Liver (tissue), 8 donors: ENCODE measurements at regions not wholly inside any gene's neighbourhood (a gene's known extent, or its start where the extent isn't known, plus 50 kb on each side); places are given as distances from the start of the nearest gene placed in this dataset.

Experiments
- DNase-seq: peaks from one replicate; pipeline ENCODE4 v3.0.0-alpha.2; 2017; ENCODE audit warnings: low spot score
- H3K27ac ChIP-seq, 2 donors: one replicate each; pipeline ENCODE4 v1.7.0; 2013; ENCODE audit warnings: inconsistent platforms in 2 of 2, low read length in 2 of 2, control low read depth in 1 of 2, low read depth in 1 of 2, mild to moderate bottlenecking in 1 of 2
- H3K27me3 ChIP-seq, 4 donors: one replicate each; pipeline versions ENCODE4 v1.6.1 to v1.7.0; 2013; ENCODE audit warnings: low read length in 3 of 4, inconsistent platforms in 1 of 4, mild to moderate bottlenecking in 1 of 4, moderate library complexity in 1 of 4; ENCODE audit not compliant: control insufficient read depth in 4 of 4, insufficient read depth in 4 of 4
- H3K36me3 ChIP-seq, 4 donors: one replicate each; pipeline versions ENCODE4 v1.6.1 to v1.7.0; 2013; ENCODE audit warnings: low read length in 3 of 4, mild to moderate bottlenecking in 3 of 4, low read depth in 1 of 4, moderate library complexity in 1 of 4; ENCODE audit not compliant: control insufficient read depth in 4 of 4, insufficient read depth in 3 of 4
- H3K4me1 ChIP-seq, 4 donors: one replicate each; pipeline versions ENCODE4 v1.6.1 to v1.7.0; 2013; ENCODE audit warnings: low read length in 3 of 4, mild to moderate bottlenecking in 3 of 4, moderate library complexity in 1 of 4; ENCODE audit not compliant: control insufficient read depth in 4 of 4, insufficient read depth in 4 of 4
- H3K4me3 ChIP-seq, 3 donors: one replicate each; pipeline versions ENCODE4 v1.6.1 to v1.7.0; 2013; ENCODE audit warnings: low read length in 3 of 3, control low read depth in 1 of 3, low read depth in 1 of 3, mild to moderate bottlenecking in 1 of 3
- H3K9ac ChIP-seq, 2 donors: one replicate each; pipeline ENCODE4 v1.7.0; 2013; ENCODE audit warnings: low read length in 2 of 2, mild to moderate bottlenecking in 2 of 2, moderate library complexity in 2 of 2, control low read depth in 1 of 2, low read depth in 1 of 2
- H3K9me3 ChIP-seq, 4 donors: one replicate each; pipeline versions ENCODE4 v1.6.1 to v1.7.0; 2013; ENCODE audit warnings: low read length in 3 of 4; ENCODE audit not compliant: control insufficient read depth in 4 of 4
- FOXA1 ChIP-seq: IDR thresholded peaks from 2 replicates; pipeline ENCODE4 v1.6.1; 2016; ENCODE audit warnings: antibody characterized with exemption
- FOXA2 ChIP-seq: IDR thresholded peaks from 2 replicates; pipeline ENCODE4 v1.6.1; 2016; ENCODE audit warnings: antibody characterized with exemption
- GABPA ChIP-seq, 2 donors: IDR thresholded peaks in 1 of 2; conservative IDR thresholded peaks in 1 of 2; 2 replicates each; pipeline ENCODE4 v1.6.1; 2016; ENCODE audit warnings: antibody characterized with exemption in 2 of 2, mild to moderate bottlenecking in 1 of 2, moderate library complexity in 1 of 2
- HNF4A ChIP-seq, 2 donors: conservative IDR thresholded peaks; 2 replicates each; pipeline ENCODE4 v1.6.1; 2016; ENCODE audit warnings: antibody characterized with exemption in 2 of 2, mild to moderate bottlenecking in 2 of 2
- HNF4G ChIP-seq: IDR thresholded peaks from 2 replicates; pipeline ENCODE4 v1.6.1; 2016; ENCODE audit warnings: antibody characterized with exemption
- JUND ChIP-seq, 2 donors: IDR thresholded peaks; 2 replicates each; pipeline ENCODE4 v1.6.1; 2016; ENCODE audit warnings: antibody characterized with exemption in 2 of 2
- MAX ChIP-seq: IDR thresholded peaks from 2 replicates; pipeline ENCODE4 v1.6.1; 2016; ENCODE audit warnings: antibody characterized with exemption
- NR2F2 ChIP-seq: IDR thresholded peaks from 2 replicates; pipeline ENCODE4 v1.6.1; 2016; ENCODE audit warnings: antibody characterized with exemption
- RAD21 ChIP-seq, 2 donors: IDR thresholded peaks; 2 replicates each; pipeline ENCODE4 v1.6.1; 2016; ENCODE audit warnings: antibody characterized with exemption in 2 of 2, mild to moderate bottlenecking in 2 of 2
- REST ChIP-seq: IDR thresholded peaks from 2 replicates; pipeline ENCODE4 v1.6.1; 2016; ENCODE audit warnings: antibody characterized with exemption, mild to moderate bottlenecking
- RXRA ChIP-seq, 2 donors: IDR thresholded peaks; 2 replicates each; pipeline ENCODE4 v1.6.1; 2017 to 2018; ENCODE audit warnings: antibody characterized with exemption in 2 of 2, mild to moderate bottlenecking in 1 of 2
- SP1 ChIP-seq: IDR thresholded peaks from 2 replicates; pipeline ENCODE4 v1.6.1; 2018; ENCODE audit warnings: antibody characterized with exemption, mild to moderate bottlenecking
- TAF1 ChIP-seq: conservative IDR thresholded peaks from 2 replicates; pipeline ENCODE4 v1.6.1; 2016; ENCODE audit warnings: antibody characterized with exemption, mild to moderate bottlenecking
- YY1 ChIP-seq: IDR thresholded peaks from 2 replicates; pipeline ENCODE4 v1.6.1; 2016; ENCODE audit warnings: antibody characterized with exemption, mild to moderate bottlenecking
- ZBTB33 ChIP-seq: IDR thresholded peaks from 2 replicates; pipeline ENCODE4 v1.6.1; 2016; ENCODE audit warnings: antibody characterized with exemption
- WGBS: extraction: QIAGEN DNeasy Blood & Tissue Kit; methylation state at CpG from one replicate; pipeline ENCODE4 v1.1.7; 2013; 5-methylcytosine and 5-hydroxymethylcytosine counted together
- TF ChIP-seq, protein P1 (sequence below): fragments of 150-350 bp; IDR thresholded peaks from 2 replicates; pipeline ENCODE4 v1.5.1; 2017; ENCODE audit warnings: improper control_type of control experiment, low read depth, low read length; ENCODE audit not compliant: missing input control
- TF ChIP-seq, protein P2 (sequence below): IDR thresholded peaks from 2 replicates; pipeline ENCODE4 v1.6.1; 2016; ENCODE audit warnings: antibody characterized with exemption
- donor health status: healthy.
- donor health status: healthy.
- donor health status: healthy.
- donor health status: healthy.
- donor health status: healthy.

DNA sequence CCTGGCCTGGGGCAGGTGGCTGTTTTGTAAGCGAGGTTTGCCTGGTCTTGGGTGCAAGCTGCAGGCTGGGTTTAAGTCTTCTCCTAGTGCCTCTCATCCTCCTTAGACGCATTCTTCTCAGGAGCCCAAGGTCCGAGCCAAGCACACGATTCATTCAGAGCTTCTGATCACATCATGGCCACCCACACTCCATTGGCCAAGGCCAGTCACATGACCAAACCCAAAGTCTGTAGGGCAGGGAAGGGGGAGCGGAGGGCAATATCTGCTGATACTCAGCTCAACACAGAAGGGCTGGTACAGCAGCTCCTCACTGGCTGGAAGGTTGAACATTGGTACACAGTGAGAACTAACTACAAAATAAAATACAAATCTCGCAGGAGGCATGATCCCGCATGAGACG, 177.2 kb upstream of the AFDN start:
- no peak for DNase-seq
- Histone ChIP-seq H3K4me3 (no peak overlapping the region), H3K36me3 (no peaks in the 10 kb centered on the region), H3K27ac (peak overlapping the region in 1 of 2 donors; percentile 64), H3K4me1 (peaks cover 10 to 18% (median 14%) of the 10 kb centered on the region in 4 donors), H3K9ac (no peak overlapping the region), H3K27me3 (no peaks in the 10 kb centered on the region), H3K9me3 (no peaks in the 10 kb centered on the region)
- TF ChIP-seq, protein P1, sequence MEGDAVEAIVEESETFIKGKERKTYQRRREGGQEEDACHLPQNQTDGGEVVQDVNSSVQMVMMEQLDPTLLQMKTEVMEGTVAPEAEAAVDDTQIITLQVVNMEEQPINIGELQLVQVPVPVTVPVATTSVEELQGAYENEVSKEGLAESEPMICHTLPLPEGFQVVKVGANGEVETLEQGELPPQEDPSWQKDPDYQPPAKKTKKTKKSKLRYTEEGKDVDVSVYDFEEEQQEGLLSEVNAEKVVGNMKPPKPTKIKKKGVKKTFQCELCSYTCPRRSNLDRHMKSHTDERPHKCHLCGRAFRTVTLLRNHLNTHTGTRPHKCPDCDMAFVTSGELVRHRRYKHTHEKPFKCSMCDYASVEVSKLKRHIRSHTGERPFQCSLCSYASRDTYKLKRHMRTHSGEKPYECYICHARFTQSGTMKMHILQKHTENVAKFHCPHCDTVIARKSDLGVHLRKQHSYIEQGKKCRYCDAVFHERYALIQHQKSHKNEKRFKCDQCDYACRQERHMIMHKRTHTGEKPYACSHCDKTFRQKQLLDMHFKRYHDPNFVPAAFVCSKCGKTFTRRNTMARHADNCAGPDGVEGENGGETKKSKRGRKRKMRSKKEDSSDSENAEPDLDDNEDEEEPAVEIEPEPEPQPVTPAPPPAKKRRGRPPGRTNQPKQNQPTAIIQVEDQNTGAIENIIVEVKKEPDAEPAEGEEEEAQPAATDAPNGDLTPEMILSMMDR: no peak
- TF ChIP-seq FOXA1 (no peak), TAF1 (no peak), GABPA (IDR thresholded peaks at IDR 0.05 in 1 of 2, conservative IDR thresholded peaks at IDR 0.05 in 1 of 2) (no peak), YY1 (no peak), HNF4G (no peak), SP1 (no peak), FOXA2 (no peak), MAX (no peak), RXRA (IDR thresholded peaks at IDR 0.05) (no peak), RAD21 (IDR thresholded peaks at IDR 0.05) (no peak), HNF4A (conservative IDR thresholded peaks at IDR 0.05) (no peak), JUND (IDR thresholded peaks at IDR 0.05) (no peak), NR2F2 (no peak), ZBTB33 (no peak)
- TF ChIP-seq, protein P2, sequence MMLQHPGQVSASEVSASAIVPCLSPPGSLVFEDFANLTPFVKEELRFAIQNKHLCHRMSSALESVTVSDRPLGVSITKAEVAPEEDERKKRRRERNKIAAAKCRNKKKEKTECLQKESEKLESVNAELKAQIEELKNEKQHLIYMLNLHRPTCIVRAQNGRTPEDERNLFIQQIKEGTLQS: no peak
- 98% methylated on average over 8 of the region's 8 CpGs for WGBS

- no peak for DNase-seq
- no peaks in the 10 kb centered on the region for H3K9me3 ChIP-seq
- no peaks in the 10 kb centered on the region for H3K36me3 ChIP-seq
- no peaks in the 10 kb centered on the region for H3K27me3 ChIP-seq
- H3K9ac ChIP-seq: no peak overlapping the region
- no peak overlapping the region for H3K27ac ChIP-seq
- no peak overlapping the region for H3K4me3 ChIP-seq
- peaks cover 10 to 18% (median 14%) of the 10 kb centered on the region in 4 donors for H3K4me1 ChIP-seq
- no peak for TF ChIP-seq TAF1
- TF ChIP-seq JUND (IDR thresholded peaks at IDR 0.05): no peak
- TF ChIP-seq RAD21 (IDR thresholded peaks at IDR 0.05): no peak
- TF ChIP-seq FOXA2: no peak
- no peak for TF ChIP-seq SP1
- TF ChIP-seq GABPA (IDR thresholded peaks at IDR 0.05 in 1 of 2, conservative IDR thresholded peaks at IDR 0.05 in 1 of 2): no peak
- no peak for TF ChIP-seq REST
- WGBS: 88% methylated on average over 12 of the region's 12 CpGs
Measured at GRCh38 chr6:167650730-167651317, 175.9 kb upstream of the AFDN start.
